Breast epithelium (tissue), 4 donors: ENCODE measurements at regions not wholly inside any gene's neighbourhood (a gene's known extent, or its start where the extent isn't known, plus 50 kb on each side); places are given as distances from the start of the nearest gene placed in this dataset.

ENCODE experiments used
- DNase-seq, 2 donors: peaks; one replicate each; pipeline ENCODE4 v3.0.0-alpha.2; 2019; ENCODE audit warnings: low spot score in 2 of 2
- H3K27ac ChIP-seq, 2 donors: fragments of 200-600 bp; sonication (generic) in 1 of 2; one replicate each; pipeline ENCODE4 v1.5.1; 2016 to 2019; ENCODE audit warnings: mild to moderate bottlenecking in 1 of 2
- H3K27me3 ChIP-seq, 2 donors: fragments of 200-600 bp; sonication (generic) in 1 of 2; one replicate each; pipeline versions ENCODE4 v1.5.1 to v1.6.0; 2017 to 2019; ENCODE audit warnings: control low read depth in 1 of 2, mild to moderate bottlenecking in 1 of 2
- H3K36me3 ChIP-seq: fragments of 200-600 bp; one replicate; pipeline ENCODE4 v1.5.1; 2019
- H3K4me1 ChIP-seq, 2 donors: fragments of 200-600 bp; sonication (generic); one replicate each; pipeline ENCODE4 v1.5.1; 2016 to 2019; ENCODE audit warnings: control low read depth in 1 of 2
- H3K4me3 ChIP-seq, 3 donors: fragments of 200-600 bp; sonication (generic); 1 replicate in 2 of 3; 2 replicates in 1 of 3; pipeline ENCODE4 v1.5.1; 2016 to 2019; ENCODE audit warnings: mild to moderate bottlenecking in 3 of 3, moderate library complexity in 2 of 3
- H3K9me3 ChIP-seq, 2 donors: fragments of 200-600 bp; sonication (generic) in 1 of 2; one replicate each; pipeline ENCODE4 v1.5.1; 2016 to 2019; ENCODE audit warnings: control low read depth in 1 of 2
- CTCF ChIP-seq, 3 donors: fragments of 450-650 bp; IDR thresholded peaks; one replicate each; pipeline ENCODE4 v1.5.1; 2016 to 2017; ENCODE audit warnings: antibody characterized with exemption in 3 of 3, mild to moderate bottlenecking in 3 of 3, moderate library complexity in 3 of 3
- POLR2A ChIP-seq: fragments of 450-650 bp; IDR thresholded peaks from one replicate; pipeline ENCODE4 v1.6.1; 2016; ENCODE audit warnings: antibody characterized with exemption, mild to moderate bottlenecking, moderate library complexity
- POLR2AphosphoS5 ChIP-seq, 3 donors: sonication (generic); formaldehyde crosslinking; IDR thresholded peaks; one replicate each; pipeline ENCODE4 v1.6.1; 2017; ENCODE audit warnings: antibody characterized with exemption in 3 of 3
- intact Hi-C: fragments of 100-400 bp; cut with DNase I; formaldehyde crosslinking; loops from one replicate; pipeline ENCODE4 v1.15.1; 2023; ENCODE audit warnings: low total_unique reads

GRCh38 chr4:124866301-124866700, 153.8 kb upstream of the ANKRD50 start:
- Histone ChIP-seq H3K9me3 (no peaks in the 10 kb centered on the region), H3K36me3 (no peaks in the 10 kb centered on the region), H3K4me1 (no peaks in the 10 kb centered on the region), H3K27me3 (no peaks in the 10 kb centered on the region), H3K27ac (no peak overlapping the region), H3K4me3 (no peak overlapping the region)
- intact Hi-C loops, result no loop called here
- no peak for TF ChIP-seq CTCF (IDR thresholded peaks at IDR 0.05)
- no peak for TF ChIP-seq POLR2AphosphoS5 (IDR thresholded peaks at IDR 0.05)
- TF ChIP-seq POLR2A, result no peak
- DNase-seq, result no peak

- Histone ChIP-seq H3K9me3 (no peaks in the 10 kb centered on the region), H3K4me3 (no peak overlapping the region), H3K27me3 (no peaks in the 10 kb centered on the region), H3K4me1 (no peaks in the 10 kb centered on the region), H3K27ac (no peak overlapping the region), H3K36me3 (no peaks in the 10 kb centered on the region)
- DNase-seq, result no peak
- intact Hi-C loops, result no loop called here
- no peak for TF ChIP-seq CTCF (IDR thresholded peaks at IDR 0.05)
- TF ChIP-seq POLR2A, result no peak
- no peak for TF ChIP-seq POLR2AphosphoS5 (IDR thresholded peaks at IDR 0.05)
Observed at GRCh38 chr4:124863040-124863545, 150.6 kb upstream of the ANKRD50 start.

- intact Hi-C loops, result no loop called here
- Histone ChIP-seq H3K27ac (no peak overlapping the region), H3K4me1 (no peaks in the 10 kb centered on the region), H3K9me3 (no peaks in the 10 kb centered on the region), H3K36me3 (no peaks in the 10 kb centered on the region), H3K27me3 (no peaks in the 10 kb centered on the region), H3K4me3 (no peak overlapping the region)
- no peak for DNase-seq
- no peak for TF ChIP-seq CTCF (IDR thresholded peaks at IDR 0.05)
- no peak for TF ChIP-seq POLR2A
- no peak for TF ChIP-seq POLR2AphosphoS5 (IDR thresholded peaks at IDR 0.05)
Observed at GRCh38 chr4:124862261-124862660, 149.7 kb upstream of the ANKRD50 start.

GRCh38 chr4:124861761-124862160, 149.2 kb upstream of the ANKRD50 start:
- Histone ChIP-seq H3K27ac (no peak overlapping the region), H3K27me3 (no peaks in the 10 kb centered on the region), H3K4me3 (no peak overlapping the region), H3K9me3 (no peaks in the 10 kb centered on the region), H3K4me1 (no peaks in the 10 kb centered on the region), H3K36me3 (no peaks in the 10 kb centered on the region)
- intact Hi-C loops, result no loop called here
- no peak for TF ChIP-seq POLR2AphosphoS5 (IDR thresholded peaks at IDR 0.05)
- TF ChIP-seq POLR2A, result no peak
- no peak for TF ChIP-seq CTCF (IDR thresholded peaks at IDR 0.05)
- DNase-seq, result no peak

GRCh38 chr4:124854968-124855367, 142.4 kb upstream of the ANKRD50 start:
- Histone ChIP-seq H3K4me3 (no peak overlapping the region), H3K27ac (no peak overlapping the region), H3K4me1 (no peaks in the 10 kb centered on the region), H3K36me3 (no peaks in the 10 kb centered on the region), H3K9me3 (no peaks in the 10 kb centered on the region), H3K27me3 (no peaks in the 10 kb centered on the region)
- intact Hi-C loops, result no loop called here
- DNase-seq, result no peak
- no peak for TF ChIP-seq POLR2A
- TF ChIP-seq CTCF (IDR thresholded peaks at IDR 0.05), result no peak
- no peak for TF ChIP-seq POLR2AphosphoS5 (IDR thresholded peaks at IDR 0.05)
